ENCODE measurements at regions not wholly inside any gene's neighbourhood (a gene's known extent, or its start where the extent isn't known, plus 50 kb on each side); places are given as distances from the start of the nearest gene placed in this dataset.

DNA sequence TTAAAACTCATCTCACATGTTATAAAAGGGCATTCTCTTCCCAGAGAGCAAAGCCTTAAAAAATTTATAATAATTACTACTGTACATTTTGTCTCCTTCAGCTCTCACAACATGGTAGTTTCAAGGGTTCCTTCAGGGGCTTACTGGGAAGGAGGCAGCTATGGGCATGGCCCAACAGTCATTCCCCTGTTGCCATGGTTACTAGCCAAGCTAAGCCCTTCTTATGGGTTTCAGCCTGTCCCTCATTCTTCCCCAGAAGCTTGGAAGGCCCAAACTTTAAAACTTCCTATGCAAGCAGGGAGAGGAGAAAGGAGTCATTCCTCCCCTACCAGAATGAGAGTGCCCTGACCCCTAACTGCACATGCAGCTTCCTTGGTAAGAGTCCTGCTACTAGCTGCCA is 82.2 kb upstream of the CNTLN start:
- no peak overlapping the region for H3K9ac ChIP-seq (ENCODE audit: insufficient read depth, low read length, poor library complexity, severe bottlenecking)
- H2AFZ ChIP-seq (ENCODE audit: insufficient read depth, low read depth, low read length, poor library complexity, severe bottlenecking), result no peak overlapping the region
- TF ChIP-seq, protein P1, sequence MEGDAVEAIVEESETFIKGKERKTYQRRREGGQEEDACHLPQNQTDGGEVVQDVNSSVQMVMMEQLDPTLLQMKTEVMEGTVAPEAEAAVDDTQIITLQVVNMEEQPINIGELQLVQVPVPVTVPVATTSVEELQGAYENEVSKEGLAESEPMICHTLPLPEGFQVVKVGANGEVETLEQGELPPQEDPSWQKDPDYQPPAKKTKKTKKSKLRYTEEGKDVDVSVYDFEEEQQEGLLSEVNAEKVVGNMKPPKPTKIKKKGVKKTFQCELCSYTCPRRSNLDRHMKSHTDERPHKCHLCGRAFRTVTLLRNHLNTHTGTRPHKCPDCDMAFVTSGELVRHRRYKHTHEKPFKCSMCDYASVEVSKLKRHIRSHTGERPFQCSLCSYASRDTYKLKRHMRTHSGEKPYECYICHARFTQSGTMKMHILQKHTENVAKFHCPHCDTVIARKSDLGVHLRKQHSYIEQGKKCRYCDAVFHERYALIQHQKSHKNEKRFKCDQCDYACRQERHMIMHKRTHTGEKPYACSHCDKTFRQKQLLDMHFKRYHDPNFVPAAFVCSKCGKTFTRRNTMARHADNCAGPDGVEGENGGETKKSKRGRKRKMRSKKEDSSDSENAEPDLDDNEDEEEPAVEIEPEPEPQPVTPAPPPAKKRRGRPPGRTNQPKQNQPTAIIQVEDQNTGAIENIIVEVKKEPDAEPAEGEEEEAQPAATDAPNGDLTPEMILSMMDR (IDR thresholded peaks at IDR 0.05), result no peak
- Mint-ChIP-seq H3K27me3 (ENCODE audit: low read depth in 3 of 3) (peaks cover 0 to 2% (median 2%) of the 10 kb centered on the region in 3 donors), H3K27ac (no peak overlapping the region), H3K36me3 (no peaks in the 10 kb centered on the region), H3K4me1 (no peaks in the 10 kb centered on the region), H3K4me3 (no peak overlapping the region), H3K9me3 (peaks cover 0 to 10% (median 3%) of the 10 kb centered on the region in 7 donors)
- H4K20me1 ChIP-seq (ENCODE audit: insufficient read depth, low read length), result no peaks in the 10 kb centered on the region
- intact Hi-C loops (cut with micrococcal nuclease), result no loop called here
- no peaks in the 10 kb centered on the region for H3K36me3 ChIP-seq (replicated peaks in 1 of 2; ENCODE audit: control insufficient read depth in 1 of 2, insufficient read depth in 2 of 2, low read length in 2 of 2)
- no peak overlapping the region for H3K27ac ChIP-seq (ENCODE audit: low read depth in 1 of 2, low read length in 2 of 2)
- no peak for DNase-seq
- no peaks in the 10 kb centered on the region for H3K79me2 ChIP-seq (ENCODE audit: insufficient read depth, low read length)
- H3K27me3 ChIP-seq (ENCODE audit: control insufficient read depth in 2 of 2, insufficient read depth in 2 of 2, low read length in 2 of 2), result no peaks in the 10 kb centered on the region
- H3K4me3 ChIP-seq (replicated peaks in 1 of 3; ENCODE audit: low read depth in 2 of 3, low read length in 3 of 3), result no peak overlapping the region
- no peaks in the 10 kb centered on the region for H3K4me1 ChIP-seq (ENCODE audit: control insufficient read depth in 1 of 2, insufficient read depth in 2 of 2, low read length in 2 of 2)
- no peak overlapping the region for H3K4me2 ChIP-seq (replicated peaks; ENCODE audit: extremely low read depth, low read length, poor library complexity, severe bottlenecking)
- no peaks in the 10 kb centered on the region for H3K9me3 ChIP-seq (replicated peaks in 1 of 2; ENCODE audit: control insufficient read depth in 1 of 2, insufficient read depth in 1 of 2, low read length in 2 of 2)

DNA sequence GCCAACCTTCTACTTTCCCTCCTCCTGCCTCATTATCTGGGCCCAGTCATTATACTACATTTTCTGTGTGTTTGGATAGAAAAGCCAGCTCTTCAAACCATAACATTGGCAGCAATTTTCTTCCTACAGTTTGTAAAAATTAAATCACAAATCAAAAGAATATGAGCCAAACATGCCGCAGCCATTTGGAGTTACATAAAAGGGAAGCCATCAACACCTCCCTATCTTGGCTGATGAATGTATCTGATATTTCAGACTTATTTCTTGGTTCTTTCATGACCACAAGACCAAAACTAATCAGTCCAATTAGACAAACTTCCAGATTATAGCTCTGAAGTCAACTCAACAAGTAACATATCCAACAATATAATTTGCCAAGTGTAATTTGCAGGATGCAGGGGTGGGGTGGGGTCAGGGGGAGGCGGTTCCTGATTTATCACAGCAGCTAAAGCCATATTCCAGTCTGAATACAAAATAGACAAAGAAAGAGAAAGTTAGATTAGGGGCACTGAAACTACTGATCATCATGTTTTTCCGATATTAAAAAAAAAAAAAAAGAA is 89.4 kb upstream of the CNTLN start:
- Histone ChIP-seq H3K79me2 (ENCODE audit: insufficient read depth, low read length) (no peaks in the 10 kb centered on the region), H2AFZ (ENCODE audit: insufficient read depth, low read depth, low read length, poor library complexity, severe bottlenecking) (no peak overlapping the region), H3K27ac (ENCODE audit: low read depth in 1 of 2, low read length in 2 of 2) (no peak overlapping the region), H3K9ac (ENCODE audit: insufficient read depth, low read length, poor library complexity, severe bottlenecking) (no peak overlapping the region), H3K4me1 (ENCODE audit: control insufficient read depth in 1 of 2, insufficient read depth in 2 of 2, low read length in 2 of 2) (no peaks in the 10 kb centered on the region), H3K4me3 (replicated peaks in 1 of 3; ENCODE audit: low read depth in 2 of 3, low read length in 3 of 3) (no peak overlapping the region), H3K9me3 (replicated peaks in 1 of 2; ENCODE audit: control insufficient read depth in 1 of 2, insufficient read depth in 1 of 2, low read length in 2 of 2) (peaks cover 0 to 16% of the 10 kb centered on the region in 2 donors), H3K27me3 (ENCODE audit: control insufficient read depth in 2 of 2, insufficient read depth in 2 of 2, low read length in 2 of 2) (no peaks in the 10 kb centered on the region), H3K36me3 (replicated peaks in 1 of 2; ENCODE audit: control insufficient read depth in 1 of 2, insufficient read depth in 2 of 2, low read length in 2 of 2) (no peaks in the 10 kb centered on the region), H3K4me2 (replicated peaks; ENCODE audit: extremely low read depth, low read length, poor library complexity, severe bottlenecking) (no peak overlapping the region), H4K20me1 (ENCODE audit: insufficient read depth, low read length) (no peaks in the 10 kb centered on the region)
- Mint-ChIP-seq H3K36me3 (no peaks in the 10 kb centered on the region), H3K4me3 (no peak overlapping the region), H3K9me3 (peaks cover 4 to 19% (median 7%) of the 10 kb centered on the region in 7 donors), H3K27me3 (ENCODE audit: low read depth in 3 of 3) (peaks cover 0 to 5% (median 1%) of the 10 kb centered on the region in 3 donors), H3K4me1 (no peaks in the 10 kb centered on the region), H3K27ac (no peak overlapping the region)
- intact Hi-C loops (cut with micrococcal nuclease), result no loop called here
- TF ChIP-seq, protein P1 (IDR thresholded peaks at IDR 0.05), result no peak
- DNase-seq, result no peak
- WGBS (ENCODE audit: insufficient coverage), result no CpG with 5 or more reads among the region's 3 CpGs

All from CD14-positive monocyte (primary cell).